Gastroesophageal sphincter (tissue), 4 donors: ENCODE measurements at regions not wholly inside any gene's neighbourhood (a gene's known extent, or its start where the extent isn't known, plus 50 kb on each side); places are given as distances from the start of the nearest gene placed in this dataset.

ENCODE experiments used
- ATAC-seq: fragments of 150-250 bp; one replicate; pipeline ENCODE4 v1.9.1; 2016; ENCODE audit warnings: mild to moderate bottlenecking, moderate library complexity
- H3K27ac ChIP-seq, 4 donors: fragments of 200-600 bp; sonication (generic) in 3 of 4; 1 replicate in 3 of 4; 2 replicates in 1 of 4; pipeline ENCODE4 v1.5.1; 2016 to 2019
- H3K27me3 ChIP-seq: fragments of 200-600 bp; sonication (generic); one replicate; pipeline ENCODE4 v1.5.1; 2019
- H3K36me3 ChIP-seq, 2 donors: fragments of 200-600 bp; sonication (generic); one replicate each; pipeline ENCODE4 v1.5.1; 2019; ENCODE audit warnings: control low read depth in 1 of 2
- H3K4me1 ChIP-seq, 3 donors: fragments of 200-600 bp; sonication (generic); 1 replicate in 2 of 3; 2 replicates in 1 of 3; pipeline ENCODE4 v1.5.1; 2016 to 2019; ENCODE audit warnings: control low read depth in 2 of 3
- H3K4me3 ChIP-seq, 2 donors: fragments of 200-600 bp; sonication (generic); one replicate each; pipeline ENCODE4 v1.5.1; 2019; ENCODE audit warnings: mild to moderate bottlenecking in 1 of 2, moderate library complexity in 1 of 2
- H3K9me3 ChIP-seq, 3 donors: fragments of 200-600 bp; sonication (generic); one replicate each; pipeline ENCODE4 v1.5.1; 2017 to 2019; ENCODE audit warnings: control low read depth in 2 of 3
- CTCF ChIP-seq, 4 experiments: fragments of 200-600 bp in 2 of 4; fragments of 450-650 bp in 2 of 4; sonication (generic) in 1 of 4; IDR thresholded peaks; one replicate each; pipeline ENCODE4 v1.5.1; 2017 to 2019; ENCODE audit warnings: antibody characterized with exemption in 4 of 4, mild to moderate bottlenecking in 2 of 4, moderate library complexity in 2 of 4
- EP300 ChIP-seq: sonication (generic); formaldehyde crosslinking; IDR thresholded peaks from one replicate; pipeline ENCODE4 v1.6.1; 2017; ENCODE audit warnings: antibody characterized with exemption, mild to moderate bottlenecking
- POLR2A ChIP-seq, 2 donors: fragments of 450-650 bp; IDR thresholded peaks; one replicate each; pipeline ENCODE4 v1.6.1; 2017; ENCODE audit warnings: antibody characterized with exemption in 2 of 2, mild to moderate bottlenecking in 2 of 2, moderate library complexity in 1 of 2
- POLR2AphosphoS5 ChIP-seq: sonication (generic); formaldehyde crosslinking; IDR thresholded peaks from one replicate; pipeline ENCODE4 v1.6.1; 2017; ENCODE audit warnings: antibody characterized with exemption
- WGBS, 2 donors: methylation state at CpG; one replicate each; pipeline ENCODE4 v1.1.5; 2018; ENCODE audit warnings: low coverage in 1 of 2; 5-methylcytosine and 5-hydroxymethylcytosine counted together

GRCh38 chr13:74039667-74040066 is 94.5 kb downstream of the KLF12 start:
- 95 to 97% methylated on average over 3 of the region's 3 CpGs for WGBS, 2 donors

GRCh38 chr13:74039154-74039553 is 95.0 kb downstream of the KLF12 start:
- Histone ChIP-seq H3K27me3 (no peaks in the 10 kb centered on the region), H3K9me3 (no peaks in the 10 kb centered on the region), H3K27ac (no peak overlapping the region), H3K4me3 (no peak overlapping the region), H3K4me1 (peaks cover 0 to 16% (median 0%) of the 10 kb centered on the region in 3 donors), H3K36me3 (no peaks in the 10 kb centered on the region)
- TF ChIP-seq CTCF (IDR thresholded peaks at IDR 0.05) (no peak), POLR2AphosphoS5 (no peak), EP300 (no peak)
- ATAC-seq: no peak
- 94 to 100% methylated on average over 2 of the region's 2 CpGs for WGBS, 2 donors

More at GRCh38 chr13:74039667-74040066, 94.5 kb downstream of the KLF12 start:
- peaks cover 0 to 16% (median 0%) of the 10 kb centered on the region in 3 donors for H3K4me1 ChIP-seq
- no peak for ATAC-seq
- H3K36me3 ChIP-seq: no peaks in the 10 kb centered on the region
- no peak for TF ChIP-seq EP300
- no peaks in the 10 kb centered on the region for H3K27me3 ChIP-seq
- H3K4me3 ChIP-seq: no peak overlapping the region
- H3K27ac ChIP-seq: no peak overlapping the region
- H3K9me3 ChIP-seq: no peaks in the 10 kb centered on the region

GRCh38 chr13:74037762-74038161 is 96.4 kb downstream of the KLF12 start:
- no peaks in the 10 kb centered on the region for H3K27me3 ChIP-seq
- H3K27ac ChIP-seq: no peak overlapping the region
- no peak overlapping the region for H3K4me3 ChIP-seq
- TF ChIP-seq CTCF (IDR thresholded peaks at IDR 0.05): no peak
- no peak for TF ChIP-seq POLR2AphosphoS5
- no peak for TF ChIP-seq EP300
- TF ChIP-seq POLR2A (IDR thresholded peaks at IDR 0.05): no peak
- no peaks in the 10 kb centered on the region for H3K36me3 ChIP-seq
- no peaks in the 10 kb centered on the region for H3K9me3 ChIP-seq
- peaks cover 0 to 20% (median 0%) of the 10 kb centered on the region in 3 donors for H3K4me1 ChIP-seq
- no peak for ATAC-seq

- WGBS, 2 donors: 83 to 94% methylated on average over 2 of the region's 2 CpGs
- Histone ChIP-seq H3K4me3 (no peak overlapping the region), H3K4me1 (peaks cover 0 to 20% (median 0%) of the 10 kb centered on the region in 3 donors), H3K36me3 (no peaks in the 10 kb centered on the region), H3K9me3 (no peaks in the 10 kb centered on the region), H3K27ac (no peak overlapping the region), H3K27me3 (no peaks in the 10 kb centered on the region)
- no peak for ATAC-seq
- TF ChIP-seq EP300: no peak
- no peak for TF ChIP-seq POLR2A (IDR thresholded peaks at IDR 0.05)
- TF ChIP-seq POLR2AphosphoS5: no peak
- no peak for TF ChIP-seq CTCF (IDR thresholded peaks at IDR 0.05)
Measured at GRCh38 chr13:74036373-74036772, 97.8 kb downstream of the KLF12 start.

- no peak for ATAC-seq
- Histone ChIP-seq H3K9me3 (no peaks in the 10 kb centered on the region), H3K4me1 (peaks cover 0 to 16% (median 0%) of the 10 kb centered on the region in 3 donors), H3K36me3 (no peaks in the 10 kb centered on the region), H3K27me3 (no peaks in the 10 kb centered on the region), H3K27ac (no peak overlapping the region), H3K4me3 (no peak overlapping the region)
- WGBS, 2 donors: 90 to 94% methylated on average over 3 of the region's 3 CpGs
- TF ChIP-seq POLR2A (IDR thresholded peaks at IDR 0.05) (no peak), POLR2AphosphoS5 (no peak), EP300 (no peak), CTCF (IDR thresholded peaks at IDR 0.05) (no peak)
Measured at GRCh38 chr13:74035896-74036295, 98.3 kb downstream of the KLF12 start.
